ENCODE measurements at regions not wholly inside any gene's neighbourhood (a gene's known extent, or its start where the extent isn't known, plus 50 kb on each side); places are given as distances from the start of the nearest gene placed in this dataset.

GRCh38 chr14:38387821-38388220 is 131.9 kb upstream of the CLEC14A start:
- no peak for TF ChIP-seq SUZ12 (IDR thresholded peaks at IDR 0.05; ENCODE audit: extremely low read depth, insufficient read depth, insufficient read length)
- TF ChIP-seq ZNF274 (IDR thresholded peaks at IDR 0.05; ENCODE audit: low read depth, low read length): no peak
- no peak for TF ChIP-seq YY1 (IDR thresholded peaks at IDR 0.05; ENCODE audit: insufficient read depth, insufficient read length)
